SK-N-MC (cell line): ENCODE measurements at regions not wholly inside any gene's neighbourhood (a gene's known extent, or its start where the extent isn't known, plus 50 kb on each side); places are given as distances from the start of the nearest gene placed in this dataset.

ENCODE experiments used
- EZH2 ChIP-seq: fragments of 200-600 bp; sonication (generic); IDR thresholded peaks from one replicate; pipeline ENCODE4 v1.6.1; 2017; ENCODE audit warnings: antibody characterized with exemption
- POLR2AphosphoS5 ChIP-seq: IDR thresholded peaks from 2 replicates; pipeline ENCODE4 v1.6.1; 2012; ENCODE audit warnings: mild to moderate bottlenecking, low read depth, low read length, borderline replicate concordance

- no peak for TF ChIP-seq EZH2
- TF ChIP-seq POLR2AphosphoS5 = no peak
Measured at GRCh38 chr17:6908807-6909206, 77.3 kb upstream of the TEKT1 start.
